ENCODE measurements at regions not wholly inside any gene's neighbourhood (a gene's known extent, or its start where the extent isn't known, plus 50 kb on each side); places are given as distances from the start of the nearest gene placed in this dataset.

- H3K27me3 ChIP-seq (replicated peaks; ENCODE audit: insufficient read depth, low read depth, low read length, poor library complexity) = no peaks in the 10 kb centered on the region
- DNase-seq (ENCODE audit: low spot score) = no peak
- POLR2A ChIA-PET (ENCODE audit: low non-redundant PET) = no interaction called here
- CTCF ChIA-PET = no interaction called here
- H3K4me3 ChIP-seq (ENCODE audit: low read depth, low read length, poor library complexity, severe bottlenecking) = no peak overlapping the region
- TF ChIP-seq CTCF (conservative IDR thresholded peaks at IDR 0.05; ENCODE audit: low read depth, low read length) (no peak), EZH2 (IDR thresholded peaks at IDR 0.05; ENCODE audit: borderline replicate concordance, low read depth, low read length, poor library complexity, severe bottlenecking) (no peak)
- no peaks in the 10 kb centered on the region for H3K4me1 ChIP-seq (ENCODE audit: insufficient read depth, low read length, poor library complexity, severe bottlenecking)
- intact Hi-C loops (cut with micrococcal nuclease; ENCODE audit: unreplicated experiment) = no loop called here
- H3K27ac ChIP-seq (ENCODE audit: low read depth, low read length, poor library complexity, severe bottlenecking) = no peak overlapping the region
- no TSS peak for BruUV-seq (replicated peaks)
- H3K9me3 ChIP-seq (ENCODE audit: low read depth, low read length, poor library complexity, severe bottlenecking) = peaks cover 4% of the 10 kb centered on the region
- H3K36me3 ChIP-seq (ENCODE audit: insufficient read depth, low read length, poor library complexity, severe bottlenecking) = no peaks in the 10 kb centered on the region
Observed at GRCh38 chr18:29969876-29970275, 1072.7 kb downstream of the DSC3 start.

GRCh38 chr18:29962579-29962978 is 1080.0 kb downstream of the DSC3 start:
- no peak for DNase-seq (ENCODE audit: low spot score)

DNA sequence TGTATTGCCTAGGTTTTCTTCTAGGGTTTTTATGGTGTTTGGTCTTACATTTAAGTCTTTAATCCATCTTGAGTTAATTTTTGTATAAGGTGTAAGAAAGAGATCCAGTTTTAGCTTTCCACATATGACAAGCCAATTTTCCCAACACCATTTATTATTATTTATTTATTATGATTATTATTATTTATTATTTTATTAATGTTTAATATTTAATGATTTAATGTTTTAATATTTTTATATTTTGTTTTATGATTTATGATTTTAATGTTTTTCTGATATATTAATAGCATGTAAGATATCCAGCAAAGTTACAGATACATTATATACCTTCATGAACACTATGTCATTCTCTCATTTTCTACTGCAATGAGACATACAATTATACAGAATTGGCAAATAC is 1082.0 kb downstream of the DSC3 start:
- intact Hi-C loops (cut with micrococcal nuclease; ENCODE audit: unreplicated experiment) = no loop called here
- POLR2A ChIA-PET (ENCODE audit: low non-redundant PET) = no interaction called here
- no TSS peak for BruUV-seq (replicated peaks)
- Histone ChIP-seq H3K4me1 (ENCODE audit: insufficient read depth, low read length, poor library complexity, severe bottlenecking) (no peaks in the 10 kb centered on the region), H3K27me3 (replicated peaks; ENCODE audit: insufficient read depth, low read depth, low read length, poor library complexity) (no peaks in the 10 kb centered on the region), H3K27ac (ENCODE audit: low read depth, low read length, poor library complexity, severe bottlenecking) (no peak overlapping the region), H3K9me3 (ENCODE audit: low read depth, low read length, poor library complexity, severe bottlenecking) (no peaks in the 10 kb centered on the region), H3K36me3 (ENCODE audit: insufficient read depth, low read length, poor library complexity, severe bottlenecking) (no peaks in the 10 kb centered on the region), H3K4me3 (ENCODE audit: low read depth, low read length, poor library complexity, severe bottlenecking) (no peak overlapping the region)
- CTCF ChIA-PET = no interaction called here
- no peak for DNase-seq (ENCODE audit: low spot score)
- TF ChIP-seq CTCF (conservative IDR thresholded peaks at IDR 0.05; ENCODE audit: low read depth, low read length) = no peak
- no peak for TF ChIP-seq EZH2 (IDR thresholded peaks at IDR 0.05; ENCODE audit: borderline replicate concordance, low read depth, low read length, poor library complexity, severe bottlenecking)

More at GRCh38 chr18:29962579-29962978, 1080.0 kb downstream of the DSC3 start:
- H3K36me3 ChIP-seq (ENCODE audit: insufficient read depth, low read length, poor library complexity, severe bottlenecking) = no peaks in the 10 kb centered on the region
- H3K4me1 ChIP-seq (ENCODE audit: insufficient read depth, low read length, poor library complexity, severe bottlenecking) = no peaks in the 10 kb centered on the region
- ChIA-PET CTCF (no interaction called here), POLR2A (ENCODE audit: low non-redundant PET) (no interaction called here)
- no TSS peak for BruUV-seq (replicated peaks)
- no peaks in the 10 kb centered on the region for H3K27me3 ChIP-seq (replicated peaks; ENCODE audit: insufficient read depth, low read depth, low read length, poor library complexity)
- no peak overlapping the region for H3K4me3 ChIP-seq (ENCODE audit: low read depth, low read length, poor library complexity, severe bottlenecking)
- no peaks in the 10 kb centered on the region for H3K9me3 ChIP-seq (ENCODE audit: low read depth, low read length, poor library complexity, severe bottlenecking)
- no peak for TF ChIP-seq EZH2 (IDR thresholded peaks at IDR 0.05; ENCODE audit: borderline replicate concordance, low read depth, low read length, poor library complexity, severe bottlenecking)
- no peak for TF ChIP-seq CTCF (conservative IDR thresholded peaks at IDR 0.05; ENCODE audit: low read depth, low read length)
- intact Hi-C loops (cut with micrococcal nuclease; ENCODE audit: unreplicated experiment) = no loop called here
- H3K27ac ChIP-seq (ENCODE audit: low read depth, low read length, poor library complexity, severe bottlenecking) = no peak overlapping the region

Measured in A673 (cell line).